ENCODE measurements at regions not wholly inside any gene's neighbourhood (a gene's known extent, or its start where the extent isn't known, plus 50 kb on each side); places are given as distances from the start of the nearest gene placed in this dataset.

DNA sequence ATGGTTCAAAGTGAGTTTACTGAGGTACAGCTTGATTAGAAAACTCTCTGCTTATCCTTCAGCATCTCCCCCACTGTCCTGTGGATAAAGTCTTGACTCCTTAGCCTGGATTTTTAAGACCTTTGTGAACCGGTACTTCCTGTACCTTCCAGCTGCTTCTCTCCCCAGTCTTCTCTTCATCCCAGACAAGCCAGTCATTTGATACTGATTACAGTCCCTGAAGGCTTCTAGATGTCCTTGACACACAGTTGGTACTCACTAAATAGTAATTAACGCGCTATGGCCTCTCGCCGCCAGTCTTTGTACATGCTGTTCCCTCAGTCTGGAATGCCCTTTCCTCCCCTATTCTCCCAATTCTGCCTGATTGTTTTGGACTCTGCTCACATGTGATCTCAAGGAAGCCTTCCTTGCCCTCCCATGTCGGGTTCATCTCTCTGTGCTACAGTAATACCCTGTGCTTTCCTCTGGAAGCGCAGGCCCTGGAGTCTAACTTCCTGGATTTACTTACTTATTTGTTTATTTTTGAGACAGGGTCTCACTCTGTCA is 50.6 kb upstream of the PTGR2 start:
- no peak overlapping the region for H3K27ac ChIP-seq
- no peak overlapping the region for H3K4me3 ChIP-seq
- TF ChIP-seq, protein P1, sequence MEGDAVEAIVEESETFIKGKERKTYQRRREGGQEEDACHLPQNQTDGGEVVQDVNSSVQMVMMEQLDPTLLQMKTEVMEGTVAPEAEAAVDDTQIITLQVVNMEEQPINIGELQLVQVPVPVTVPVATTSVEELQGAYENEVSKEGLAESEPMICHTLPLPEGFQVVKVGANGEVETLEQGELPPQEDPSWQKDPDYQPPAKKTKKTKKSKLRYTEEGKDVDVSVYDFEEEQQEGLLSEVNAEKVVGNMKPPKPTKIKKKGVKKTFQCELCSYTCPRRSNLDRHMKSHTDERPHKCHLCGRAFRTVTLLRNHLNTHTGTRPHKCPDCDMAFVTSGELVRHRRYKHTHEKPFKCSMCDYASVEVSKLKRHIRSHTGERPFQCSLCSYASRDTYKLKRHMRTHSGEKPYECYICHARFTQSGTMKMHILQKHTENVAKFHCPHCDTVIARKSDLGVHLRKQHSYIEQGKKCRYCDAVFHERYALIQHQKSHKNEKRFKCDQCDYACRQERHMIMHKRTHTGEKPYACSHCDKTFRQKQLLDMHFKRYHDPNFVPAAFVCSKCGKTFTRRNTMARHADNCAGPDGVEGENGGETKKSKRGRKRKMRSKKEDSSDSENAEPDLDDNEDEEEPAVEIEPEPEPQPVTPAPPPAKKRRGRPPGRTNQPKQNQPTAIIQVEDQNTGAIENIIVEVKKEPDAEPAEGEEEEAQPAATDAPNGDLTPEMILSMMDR (IDR thresholded peaks at IDR 0.05): no peak
- no peak for DNase-seq (ENCODE audit: low spot score)

DNA sequence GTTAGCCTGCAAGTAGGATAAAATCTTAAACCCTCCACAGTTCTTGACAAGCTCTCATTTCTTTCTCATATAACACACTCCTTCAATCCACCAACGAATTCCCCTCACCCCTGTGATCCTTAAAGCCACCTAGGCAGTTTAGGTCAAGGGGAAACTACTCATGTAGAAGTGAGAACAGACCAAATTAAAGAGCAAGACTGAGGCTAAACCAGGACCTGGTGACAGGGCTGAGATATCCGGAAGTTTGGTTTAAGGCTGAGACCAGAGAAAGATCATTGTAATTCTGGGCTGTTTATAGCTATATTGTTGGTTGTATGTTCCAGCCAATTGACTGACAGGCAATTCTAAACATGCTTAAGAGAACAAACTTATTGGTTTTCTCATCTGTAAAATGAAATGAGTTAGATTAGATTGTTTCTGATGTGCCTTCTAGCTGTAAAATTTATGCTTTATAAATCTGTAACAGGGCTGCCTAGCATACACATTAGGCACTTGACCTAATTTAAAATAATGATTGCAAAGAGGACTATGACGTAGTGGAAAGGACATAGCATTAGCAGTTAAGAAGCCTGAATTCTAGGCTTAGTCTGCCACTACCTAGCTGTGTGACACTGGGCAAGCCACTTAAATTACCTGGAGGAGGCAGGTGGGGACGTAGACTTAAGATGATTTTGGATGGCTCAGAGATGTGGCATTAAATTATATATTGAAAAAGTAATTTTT is 53.9 kb upstream of the PTGR2 start:
- TF ChIP-seq, protein P1 (IDR thresholded peaks at IDR 0.05): no peak
- no peak overlapping the region for H3K27ac ChIP-seq

DNA sequence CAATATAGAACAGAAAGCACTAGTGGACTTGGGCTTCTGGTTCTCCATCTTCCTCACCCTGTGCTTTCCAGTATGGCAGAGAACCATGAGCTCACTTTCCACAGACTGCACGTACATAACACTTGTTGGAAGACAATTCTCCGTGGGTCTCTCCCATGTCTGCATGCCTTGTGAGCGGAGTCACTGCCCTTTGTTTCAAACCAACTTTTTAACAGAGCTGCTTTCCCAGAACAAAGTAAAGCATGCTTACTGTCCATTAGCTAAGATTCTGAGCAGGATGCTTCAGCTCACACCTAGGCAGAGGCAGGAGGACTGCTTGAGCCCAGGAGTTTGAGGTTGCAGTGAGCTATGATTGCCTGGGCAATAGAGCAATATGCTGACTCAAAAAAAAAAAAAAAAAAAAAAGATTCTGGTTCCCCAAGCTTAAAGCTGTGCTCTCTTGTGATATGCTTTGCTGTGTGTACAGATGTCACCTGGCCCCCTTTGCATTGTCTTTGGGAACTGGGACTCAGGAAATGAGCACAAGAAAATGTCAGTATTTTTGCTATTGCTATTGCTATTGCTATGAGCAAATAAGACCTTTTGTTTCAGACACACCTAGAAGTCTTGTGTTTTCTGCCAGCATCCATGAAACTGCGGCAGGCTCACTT is 54.6 kb upstream of the PTGR2 start:
- no peak overlapping the region for H3K27ac ChIP-seq
- DNase-seq (ENCODE audit: low spot score): no peak
- no peak overlapping the region for H3K4me3 ChIP-seq
- TF ChIP-seq, protein P1 (IDR thresholded peaks at IDR 0.05): no peak

More for the DNA sequence above, 53.9 kb upstream of the PTGR2 start:
- no peak overlapping the region for H3K4me3 ChIP-seq
- no peak for DNase-seq (ENCODE audit: low spot score)

DNA sequence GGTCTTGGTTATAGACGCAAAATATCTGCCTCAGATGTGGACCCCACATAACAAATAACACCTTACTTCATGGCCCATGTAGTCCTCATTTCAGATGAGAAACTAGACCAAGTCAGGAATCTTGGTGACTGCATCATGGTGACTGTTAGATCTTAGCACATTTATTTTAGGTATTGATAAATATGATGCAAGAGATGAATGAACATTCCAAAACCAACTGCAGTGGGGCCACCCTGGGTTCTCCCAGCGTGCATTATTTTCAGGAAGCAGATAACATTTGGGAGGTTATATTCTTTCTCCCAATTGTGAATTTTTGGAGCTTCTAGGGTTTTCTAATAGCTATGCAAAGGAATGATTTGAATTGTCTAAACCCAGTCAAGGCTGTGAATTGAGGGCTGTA is 55.2 kb upstream of the PTGR2 start:
- H3K4me3 ChIP-seq: no peak overlapping the region

DNA sequence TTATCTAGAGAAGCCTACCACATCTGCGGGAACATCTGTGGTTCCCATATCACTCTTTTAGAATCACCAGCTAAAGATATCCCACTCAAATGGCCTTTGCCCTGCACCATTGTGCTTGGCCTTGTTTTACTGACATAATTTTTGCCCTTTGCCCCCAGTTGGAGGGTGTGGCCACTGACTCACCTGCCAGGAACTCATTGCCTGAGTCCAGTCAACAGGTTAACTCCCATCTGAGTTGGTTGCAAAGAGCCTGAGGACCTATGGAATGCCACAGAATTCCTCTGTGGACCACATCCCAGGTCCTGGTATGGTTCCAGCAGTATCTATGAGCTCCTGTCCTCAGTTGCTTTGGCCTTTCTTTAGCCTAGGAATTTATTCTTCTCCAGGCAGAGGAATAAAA is 55.7 kb upstream of the PTGR2 start:
- no peak for DNase-seq (ENCODE audit: low spot score)
- H3K27ac ChIP-seq: no peak overlapping the region
- TF ChIP-seq, protein P1 (IDR thresholded peaks at IDR 0.05): no peak
- H3K4me3 ChIP-seq: no peak overlapping the region

More for the DNA sequence above, 55.2 kb upstream of the PTGR2 start:
- no peak overlapping the region for H3K27ac ChIP-seq
- DNase-seq (ENCODE audit: low spot score): no peak
- TF ChIP-seq, protein P1 (IDR thresholded peaks at IDR 0.05): no peak

DNA sequence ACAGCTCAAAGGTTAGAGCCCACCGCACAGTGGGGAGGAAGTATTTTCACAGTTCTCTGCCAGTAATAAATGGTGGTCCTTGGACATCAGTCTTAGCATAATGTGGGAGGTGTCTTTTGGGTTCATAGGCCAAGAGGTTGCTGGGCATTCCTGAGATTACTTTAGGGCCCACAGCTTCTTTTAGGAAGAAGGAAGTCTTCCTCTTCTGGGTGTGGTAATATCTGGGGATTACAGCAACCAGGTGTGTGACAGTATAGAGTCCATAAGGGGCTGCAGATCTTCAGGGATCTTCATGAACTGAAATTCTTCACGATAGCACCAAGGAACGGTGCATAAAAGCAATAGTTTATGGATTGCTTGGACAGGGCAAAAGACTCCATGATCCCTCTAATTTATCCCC is 56.2 kb upstream of the PTGR2 start:
- Histone ChIP-seq H3K27ac (peak overlapping the region; percentile 38 to 63), H3K4me3 (no peak overlapping the region)
- DNase-seq (ENCODE audit: low spot score): no peak
- TF ChIP-seq, protein P1 (IDR thresholded peaks at IDR 0.05): no peak
